Ishikawa (cell line): ENCODE measurements at regions not wholly inside any gene's neighbourhood (a gene's known extent, or its start where the extent isn't known, plus 50 kb on each side); places are given as distances from the start of the nearest gene placed in this dataset.

Experiments
- CEBPB ChIP-seq: IDR thresholded peaks from 2 replicates; pipeline ENCODE4 v1.6.1; 2012
- CREB1 ChIP-seq: IDR thresholded peaks from 2 replicates; pipeline ENCODE4 v1.6.1; 2012; ENCODE audit warnings: low read depth
- EGR1 ChIP-seq: IDR thresholded peaks from 2 replicates; pipeline ENCODE4 v1.6.1; 2012
- EP300 ChIP-seq: IDR thresholded peaks from 2 replicates; pipeline ENCODE4 v1.6.1; 2012; ENCODE audit warnings: borderline replicate concordance
- FOXM1 ChIP-seq: IDR thresholded peaks from 2 replicates; pipeline ENCODE4 v1.6.1; 2012; ENCODE audit warnings: low read depth, borderline replicate concordance
- NFIC ChIP-seq: IDR thresholded peaks from 2 replicates; pipeline ENCODE4 v1.6.1; 2012
- RAD21 ChIP-seq: IDR thresholded peaks from 2 replicates; pipeline ENCODE4 v1.6.1; 2012; ENCODE audit warnings: low read depth
- TAF1 ChIP-seq: IDR thresholded peaks from 2 replicates; pipeline ENCODE4 v1.6.1; 2012; ENCODE audit warnings: low read depth, mild to moderate bottlenecking
- TCF12 ChIP-seq: IDR thresholded peaks from 2 replicates; pipeline ENCODE4 v1.6.1; 2012; ENCODE audit warnings: low read depth
- TEAD4 ChIP-seq: IDR thresholded peaks from 2 replicates; pipeline ENCODE4 v1.6.1; 2012
- YY1 ChIP-seq: IDR thresholded peaks from 2 replicates; pipeline ENCODE4 v1.6.1; 2012; ENCODE audit warnings: low read depth
- ZBTB7A ChIP-seq: IDR thresholded peaks from 2 replicates; pipeline ENCODE4 v1.6.1; 2012; ENCODE audit warnings: low read depth
- TF ChIP-seq, protein P1 (sequence below): IDR thresholded peaks from 2 replicates; pipeline ENCODE4 v1.6.1; 2012
- TF ChIP-seq, protein P2 (sequence below): IDR thresholded peaks from 2 replicates; pipeline ENCODE4 v1.6.1; 2012; ENCODE audit warnings: low read depth, mild to moderate bottlenecking
- TF ChIP-seq, protein P3 (sequence below): IDR thresholded peaks from 2 replicates; pipeline ENCODE4 v1.6.1; 2012

DNA sequence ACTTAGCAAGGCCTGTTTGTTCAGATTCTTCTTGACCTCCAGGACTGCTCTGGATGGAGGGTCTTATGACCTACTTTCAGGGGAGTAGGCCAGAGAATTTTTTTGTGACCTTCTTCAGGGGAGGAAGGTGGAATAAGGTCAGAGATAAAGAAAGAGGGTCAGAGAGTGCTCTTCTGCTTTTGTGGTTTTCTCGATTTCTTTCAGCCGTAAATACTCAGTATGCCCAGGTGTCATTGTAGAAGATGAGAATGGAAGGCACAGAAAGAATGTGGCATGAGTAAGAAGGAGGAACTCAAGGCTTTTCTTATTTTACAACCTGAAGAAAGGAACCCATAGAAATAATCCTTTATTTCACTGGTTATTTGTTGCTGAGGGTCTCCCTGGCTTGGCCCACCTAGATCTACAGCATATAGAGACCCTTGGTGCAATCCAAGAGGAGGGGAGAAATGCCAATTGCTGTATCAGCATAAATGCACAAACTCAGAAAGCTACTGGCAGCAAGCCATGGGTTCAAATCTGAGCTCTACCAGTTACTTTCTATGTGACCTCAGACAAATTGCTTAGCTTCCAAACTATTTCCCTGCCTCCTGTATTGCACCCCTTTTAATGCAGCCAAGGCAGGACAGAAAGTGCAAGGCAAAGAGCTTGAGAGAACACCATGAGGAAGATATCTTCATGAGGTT lies 68.0 kb downstream of the OLIG3 start:
- no peak for TF ChIP-seq TCF12

DNA sequence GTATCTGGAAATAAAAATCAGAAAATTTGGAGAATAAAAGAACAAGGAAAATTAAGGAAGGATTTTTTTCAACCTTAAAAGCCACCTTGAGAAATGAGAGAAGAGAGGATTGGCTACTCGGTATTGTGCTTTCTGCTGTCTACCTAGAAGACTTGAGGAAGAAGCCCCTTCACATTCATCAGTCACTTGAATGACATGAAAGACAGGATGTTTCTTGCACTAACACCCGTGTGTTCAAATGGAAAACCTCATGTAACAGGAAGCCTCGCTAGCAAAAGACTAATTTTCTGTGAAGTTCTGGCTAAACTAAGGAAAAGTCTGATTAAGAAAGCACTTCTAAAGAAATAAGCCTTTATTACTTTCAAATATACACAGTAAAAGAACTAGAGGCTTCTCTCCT lies 69.9 kb downstream of the OLIG3 start:
- TF ChIP-seq NFIC (no peak), CREB1 (no peak), TEAD4 (no peak), CEBPB (no peak), TCF12 (no peak), RAD21 (no peak), FOXM1 (no peak), EP300 (no peak), YY1 (no peak)
- TF ChIP-seq, protein P1, sequence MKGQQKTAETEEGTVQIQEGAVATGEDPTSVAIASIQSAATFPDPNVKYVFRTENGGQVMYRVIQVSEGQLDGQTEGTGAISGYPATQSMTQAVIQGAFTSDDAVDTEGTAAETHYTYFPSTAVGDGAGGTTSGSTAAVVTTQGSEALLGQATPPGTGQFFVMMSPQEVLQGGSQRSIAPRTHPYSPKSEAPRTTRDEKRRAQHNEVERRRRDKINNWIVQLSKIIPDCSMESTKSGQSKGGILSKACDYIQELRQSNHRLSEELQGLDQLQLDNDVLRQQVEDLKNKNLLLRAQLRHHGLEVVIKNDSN = no peak
- TF ChIP-seq, protein P2, sequence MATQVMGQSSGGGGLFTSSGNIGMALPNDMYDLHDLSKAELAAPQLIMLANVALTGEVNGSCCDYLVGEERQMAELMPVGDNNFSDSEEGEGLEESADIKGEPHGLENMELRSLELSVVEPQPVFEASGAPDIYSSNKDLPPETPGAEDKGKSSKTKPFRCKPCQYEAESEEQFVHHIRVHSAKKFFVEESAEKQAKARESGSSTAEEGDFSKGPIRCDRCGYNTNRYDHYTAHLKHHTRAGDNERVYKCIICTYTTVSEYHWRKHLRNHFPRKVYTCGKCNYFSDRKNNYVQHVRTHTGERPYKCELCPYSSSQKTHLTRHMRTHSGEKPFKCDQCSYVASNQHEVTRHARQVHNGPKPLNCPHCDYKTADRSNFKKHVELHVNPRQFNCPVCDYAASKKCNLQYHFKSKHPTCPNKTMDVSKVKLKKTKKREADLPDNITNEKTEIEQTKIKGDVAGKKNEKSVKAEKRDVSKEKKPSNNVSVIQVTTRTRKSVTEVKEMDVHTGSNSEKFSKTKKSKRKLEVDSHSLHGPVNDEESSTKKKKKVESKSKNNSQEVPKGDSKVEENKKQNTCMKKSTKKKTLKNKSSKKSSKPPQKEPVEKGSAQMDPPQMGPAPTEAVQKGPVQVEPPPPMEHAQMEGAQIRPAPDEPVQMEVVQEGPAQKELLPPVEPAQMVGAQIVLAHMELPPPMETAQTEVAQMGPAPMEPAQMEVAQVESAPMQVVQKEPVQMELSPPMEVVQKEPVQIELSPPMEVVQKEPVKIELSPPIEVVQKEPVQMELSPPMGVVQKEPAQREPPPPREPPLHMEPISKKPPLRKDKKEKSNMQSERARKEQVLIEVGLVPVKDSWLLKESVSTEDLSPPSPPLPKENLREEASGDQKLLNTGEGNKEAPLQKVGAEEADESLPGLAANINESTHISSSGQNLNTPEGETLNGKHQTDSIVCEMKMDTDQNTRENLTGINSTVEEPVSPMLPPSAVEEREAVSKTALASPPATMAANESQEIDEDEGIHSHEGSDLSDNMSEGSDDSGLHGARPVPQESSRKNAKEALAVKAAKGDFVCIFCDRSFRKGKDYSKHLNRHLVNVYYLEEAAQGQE = no peak

DNA sequence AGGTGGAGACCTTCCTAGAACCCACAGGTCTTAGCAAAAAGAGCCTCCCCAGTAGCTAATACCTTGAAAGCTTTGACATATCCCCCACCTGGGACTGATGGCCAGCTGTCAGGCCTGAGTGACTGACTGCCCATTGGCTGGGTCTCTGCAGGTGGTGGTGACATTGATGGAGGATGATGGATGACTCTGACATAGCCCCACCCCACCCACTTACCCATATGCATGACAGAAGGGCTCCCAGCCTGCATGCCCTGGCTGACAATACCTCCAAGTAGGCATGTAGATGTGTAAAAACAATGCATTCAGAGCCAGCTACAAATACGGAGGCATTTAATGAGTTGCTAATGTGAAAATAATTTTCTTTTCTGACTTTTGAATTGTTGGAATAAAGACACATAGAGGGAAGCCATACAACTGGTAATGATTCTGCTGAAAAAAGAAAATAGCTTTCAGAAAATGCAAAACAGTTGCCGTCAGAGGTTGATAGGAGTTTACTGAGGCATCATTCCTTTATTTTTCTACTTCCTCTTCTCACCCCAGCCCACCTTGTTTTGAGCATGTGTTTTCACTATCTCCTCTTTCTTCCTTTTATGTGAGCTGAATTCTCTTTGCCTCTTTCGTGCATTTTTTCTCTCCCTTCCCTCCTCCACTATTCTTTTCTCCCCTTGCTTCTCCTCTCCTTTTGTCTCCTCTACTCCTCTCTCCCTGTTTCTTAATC lies 70.6 kb downstream of the OLIG3 start:
- no peak for TF ChIP-seq FOXM1
- TF ChIP-seq, protein P1 = no peak
- TF ChIP-seq CREB1 = no peak
- no peak for TF ChIP-seq EGR1
- TF ChIP-seq ZBTB7A = no peak
- no peak for TF ChIP-seq CEBPB
- TF ChIP-seq, protein P2 = no peak
- TF ChIP-seq YY1 = no peak
- TF ChIP-seq TCF12 = no peak

DNA sequence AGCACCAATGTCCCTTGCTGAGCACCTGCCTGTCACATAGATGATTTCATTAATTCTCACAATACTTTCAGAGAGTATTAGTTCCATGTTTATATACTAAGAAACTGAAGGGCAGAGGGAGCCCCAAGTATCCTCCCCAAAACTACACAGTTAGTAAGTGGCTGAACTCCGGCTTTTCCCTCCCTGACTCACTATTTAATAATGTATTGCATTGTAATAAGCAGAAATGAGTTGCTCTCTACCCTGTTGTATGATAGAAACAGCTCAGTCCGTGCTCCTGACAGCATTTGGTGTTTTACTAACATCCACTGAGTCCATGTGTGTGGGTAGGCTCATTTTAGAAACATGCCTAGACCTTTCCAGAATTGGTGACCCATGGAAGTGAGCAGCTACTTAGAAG lies 76.8 kb downstream of the OLIG3 start:
- TF ChIP-seq EGR1 (no peak), ZBTB7A (no peak), FOXM1 (no peak), TCF12 (no peak), EP300 (no peak), CEBPB (no peak), TEAD4 (no peak), RAD21 (no peak), NFIC (no peak), YY1 (no peak), TAF1 (no peak), CREB1 (no peak)
- TF ChIP-seq, protein P1 = no peak
- TF ChIP-seq, protein P2 = no peak
- TF ChIP-seq, protein P3, sequence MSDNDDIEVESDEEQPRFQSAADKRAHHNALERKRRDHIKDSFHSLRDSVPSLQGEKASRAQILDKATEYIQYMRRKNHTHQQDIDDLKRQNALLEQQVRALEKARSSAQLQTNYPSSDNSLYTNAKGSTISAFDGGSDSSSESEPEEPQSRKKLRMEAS = no peak
